ENCODE measurements at regions not wholly inside any gene's neighbourhood (a gene's known extent, or its start where the extent isn't known, plus 50 kb on each side); places are given as distances from the start of the nearest gene placed in this dataset.

GRCh38 chr7:68688416-68689086 is 909.7 kb upstream of the AUTS2 start:
- TF ChIP-seq EZH2 (IDR thresholded peaks at IDR 0.05; ENCODE audit: insufficient read depth, poor library complexity, severe bottlenecking) (no peak), EZH2phosphoT487 (IDR thresholded peaks at IDR 0.05; ENCODE audit: insufficient read depth, low read depth) (no peak)

Data from GM23248 (cell line).